ENCODE measurements at regions not wholly inside any gene's neighbourhood (a gene's known extent, or its start where the extent isn't known, plus 50 kb on each side); places are given as distances from the start of the nearest gene placed in this dataset.
A peak's percentile ranks its signal among the peaks of the same experiment; 100 is the strongest.

GRCh38 chr4:96240041-96240440, 400.1 kb downstream of the PDHA2 start:
- DNase-seq: no peak
- no peak overlapping the region for H3K9ac ChIP-seq (ENCODE audit: low read length)
- no peaks in the 10 kb centered on the region for H3K27me3 ChIP-seq (ENCODE audit: insufficient read depth, low read length, poor library complexity)
- H3K4ac ChIP-seq (ENCODE audit: low read depth, low read length): no peak overlapping the region
- H3K79me2 ChIP-seq (ENCODE audit: control insufficient read depth, insufficient read depth, low read length): no peaks in the 10 kb centered on the region
- H3K4me3 ChIP-seq (ENCODE audit: low read length): no peak overlapping the region
- no peak overlapping the region for H4K8ac ChIP-seq (ENCODE audit: low read depth, low read length)
- H4K5ac ChIP-seq (ENCODE audit: low read length): no peak overlapping the region
- H3K18ac ChIP-seq (ENCODE audit: low read length): no peak overlapping the region
- H3K23ac ChIP-seq (ENCODE audit: low read length): no peak overlapping the region
- H2BK15ac ChIP-seq (replicated peaks; ENCODE audit: low read depth): no peak overlapping the region
- no peak overlapping the region for H3K27ac ChIP-seq (ENCODE audit: low read depth, low read length)
- H2BK5ac ChIP-seq (ENCODE audit: low read length): no peak overlapping the region
- H3K4me2 ChIP-seq (ENCODE audit: low read length): no peak overlapping the region
- H3K4me1 ChIP-seq (ENCODE audit: control insufficient read depth, low read depth, low read length): no peaks in the 10 kb centered on the region
- no peak overlapping the region for H3K56ac ChIP-seq (ENCODE audit: low read length)
- no peaks in the 10 kb centered on the region for H3K79me1 ChIP-seq (ENCODE audit: low read length)
- H2BK120ac ChIP-seq (ENCODE audit: low read depth, low read length): no peak overlapping the region
- no peak overlapping the region for H2AK5ac ChIP-seq (ENCODE audit: low read length)
- WGBS (ENCODE audit: extremely low coverage, insufficient coverage, low lambda C conversion rate): no CpG with 5 or more reads among the region's 4 CpGs
- H3K36me3 ChIP-seq (ENCODE audit: control insufficient read depth, insufficient read depth, low read length): no peaks in the 10 kb centered on the region

GRCh38 chr4:96241819-96242218, 401.9 kb downstream of the PDHA2 start:
- H3K23ac ChIP-seq (ENCODE audit: low read length): no peak overlapping the region
- H3K4ac ChIP-seq (ENCODE audit: low read depth, low read length): no peak overlapping the region
- H4K8ac ChIP-seq (ENCODE audit: low read depth, low read length): no peak overlapping the region
- no peaks in the 10 kb centered on the region for H3K79me1 ChIP-seq (ENCODE audit: low read length)
- no peak overlapping the region for H4K5ac ChIP-seq (ENCODE audit: low read length)
- H3K36me3 ChIP-seq (ENCODE audit: control insufficient read depth, insufficient read depth, low read length): no peaks in the 10 kb centered on the region
- H2BK15ac ChIP-seq (replicated peaks; ENCODE audit: low read depth): no peak overlapping the region
- H2BK120ac ChIP-seq (ENCODE audit: low read depth, low read length): no peak overlapping the region
- H3K27me3 ChIP-seq (ENCODE audit: insufficient read depth, low read length, poor library complexity): no peaks in the 10 kb centered on the region
- H3K9ac ChIP-seq (ENCODE audit: low read length): no peak overlapping the region
- no peaks in the 10 kb centered on the region for H3K79me2 ChIP-seq (ENCODE audit: control insufficient read depth, insufficient read depth, low read length)
- no peak overlapping the region for H3K18ac ChIP-seq (ENCODE audit: low read length)
- H2AK5ac ChIP-seq (ENCODE audit: low read length): no peak overlapping the region
- DNase-seq: no peak
- H2BK5ac ChIP-seq (ENCODE audit: low read length): no peak overlapping the region
- H3K27ac ChIP-seq (ENCODE audit: low read depth, low read length): no peak overlapping the region
- no peak overlapping the region for H3K56ac ChIP-seq (ENCODE audit: low read length)
- no peaks in the 10 kb centered on the region for H3K4me1 ChIP-seq (ENCODE audit: control insufficient read depth, low read depth, low read length)
- no peak overlapping the region for H3K4me2 ChIP-seq (ENCODE audit: low read length)
- no peak overlapping the region for H3K4me3 ChIP-seq (ENCODE audit: low read length)

GRCh38 chr4:96247096-96247495, 407.2 kb downstream of the PDHA2 start:
- H3K56ac ChIP-seq (ENCODE audit: low read length): no peak overlapping the region
- H3K27ac ChIP-seq (ENCODE audit: low read depth, low read length): no peak overlapping the region
- no peak overlapping the region for H2AK5ac ChIP-seq (ENCODE audit: low read length)
- H3K4me3 ChIP-seq (ENCODE audit: low read length): no peak overlapping the region
- no peaks in the 10 kb centered on the region for H3K79me2 ChIP-seq (ENCODE audit: control insufficient read depth, insufficient read depth, low read length)
- no peaks in the 10 kb centered on the region for H3K36me3 ChIP-seq (ENCODE audit: control insufficient read depth, insufficient read depth, low read length)
- H3K27me3 ChIP-seq (ENCODE audit: insufficient read depth, low read length, poor library complexity): no peaks in the 10 kb centered on the region
- no peaks in the 10 kb centered on the region for H3K4me1 ChIP-seq (ENCODE audit: control insufficient read depth, low read depth, low read length)
- H2BK120ac ChIP-seq (ENCODE audit: low read depth, low read length): no peak overlapping the region
- no peak overlapping the region for H3K18ac ChIP-seq (ENCODE audit: low read length)
- no peak overlapping the region for H2BK5ac ChIP-seq (ENCODE audit: low read length)
- H3K4ac ChIP-seq (ENCODE audit: low read depth, low read length): no peak overlapping the region
- no peak overlapping the region for H2BK15ac ChIP-seq (replicated peaks; ENCODE audit: low read depth)
- no peak overlapping the region for H3K4me2 ChIP-seq (ENCODE audit: low read length)
- no peak for DNase-seq
- no peaks in the 10 kb centered on the region for H3K79me1 ChIP-seq (ENCODE audit: low read length)
- H4K8ac ChIP-seq (ENCODE audit: low read depth, low read length): no peak overlapping the region
- no peak overlapping the region for H3K23ac ChIP-seq (ENCODE audit: low read length)
- no peak overlapping the region for H3K9ac ChIP-seq (ENCODE audit: low read length)
- no peak overlapping the region for H4K5ac ChIP-seq (ENCODE audit: low read length)

GRCh38 chr4:96248225-96248624, 408.3 kb downstream of the PDHA2 start:
- no CpG with 5 or more reads among the region's 3 CpGs for WGBS (ENCODE audit: extremely low coverage, insufficient coverage, low lambda C conversion rate)
- Histone ChIP-seq H3K79me1 (ENCODE audit: low read length) (no peaks in the 10 kb centered on the region), H2BK120ac (ENCODE audit: low read depth, low read length) (no peak overlapping the region), H3K27ac (ENCODE audit: low read depth, low read length) (no peak overlapping the region), H3K18ac (ENCODE audit: low read length) (no peak overlapping the region), H3K4me2 (ENCODE audit: low read length) (no peak overlapping the region), H2AK5ac (ENCODE audit: low read length) (no peak overlapping the region), H4K8ac (ENCODE audit: low read depth, low read length) (no peak overlapping the region), H3K4ac (ENCODE audit: low read depth, low read length) (no peak overlapping the region), H2BK5ac (ENCODE audit: low read length) (no peak overlapping the region), H3K9ac (ENCODE audit: low read length) (no peak overlapping the region), H3K4me3 (ENCODE audit: low read length) (no peak overlapping the region), H4K5ac (ENCODE audit: low read length) (no peak overlapping the region), H3K27me3 (ENCODE audit: insufficient read depth, low read length, poor library complexity) (no peaks in the 10 kb centered on the region), H3K4me1 (ENCODE audit: control insufficient read depth, low read depth, low read length) (no peaks in the 10 kb centered on the region), H3K79me2 (ENCODE audit: control insufficient read depth, insufficient read depth, low read length) (no peaks in the 10 kb centered on the region), H3K36me3 (ENCODE audit: control insufficient read depth, insufficient read depth, low read length) (no peaks in the 10 kb centered on the region), H2BK15ac (replicated peaks; ENCODE audit: low read depth) (no peak overlapping the region), H3K23ac (ENCODE audit: low read length) (no peak overlapping the region), H3K56ac (ENCODE audit: low read length) (no peak overlapping the region)
- DNase-seq: no peak

- Histone ChIP-seq H3K27me3 (ENCODE audit: insufficient read depth, low read length, poor library complexity) (no peaks in the 10 kb centered on the region), H3K9ac (ENCODE audit: low read length) (no peak overlapping the region), H2BK120ac (ENCODE audit: low read depth, low read length) (no peak overlapping the region), H3K4me2 (ENCODE audit: low read length) (no peak overlapping the region), H4K8ac (ENCODE audit: low read depth, low read length) (no peak overlapping the region), H3K79me1 (ENCODE audit: low read length) (no peaks in the 10 kb centered on the region), H3K18ac (ENCODE audit: low read length) (no peak overlapping the region), H3K56ac (ENCODE audit: low read length) (no peak overlapping the region), H2AK5ac (ENCODE audit: low read length) (no peak overlapping the region), H3K4me1 (ENCODE audit: control insufficient read depth, low read depth, low read length) (no peaks in the 10 kb centered on the region), H3K23ac (ENCODE audit: low read length) (no peak overlapping the region), H2BK15ac (replicated peaks; ENCODE audit: low read depth) (no peak overlapping the region), H2BK5ac (ENCODE audit: low read length) (no peak overlapping the region), H3K4ac (ENCODE audit: low read depth, low read length) (no peak overlapping the region), H3K4me3 (ENCODE audit: low read length) (no peak overlapping the region), H3K36me3 (ENCODE audit: control insufficient read depth, insufficient read depth, low read length) (no peaks in the 10 kb centered on the region), H3K79me2 (ENCODE audit: control insufficient read depth, insufficient read depth, low read length) (no peaks in the 10 kb centered on the region), H3K27ac (ENCODE audit: low read depth, low read length) (no peak overlapping the region), H4K5ac (ENCODE audit: low read length) (no peak overlapping the region)
- no CpG with 5 or more reads among the region's 2 CpGs for WGBS (ENCODE audit: extremely low coverage, insufficient coverage, low lambda C conversion rate)
- peak; percentile 91 for DNase-seq
These were observed 420.3 kb downstream of the PDHA2 start for GRCh38 chr4:96260064-96260682.

GRCh38 chr4:96262057-96262456, 422.2 kb downstream of the PDHA2 start:
- Histone ChIP-seq H3K27me3 (ENCODE audit: insufficient read depth, low read length, poor library complexity) (no peaks in the 10 kb centered on the region), H3K79me1 (ENCODE audit: low read length) (no peaks in the 10 kb centered on the region), H3K36me3 (ENCODE audit: control insufficient read depth, insufficient read depth, low read length) (no peaks in the 10 kb centered on the region), H3K4me1 (ENCODE audit: control insufficient read depth, low read depth, low read length) (no peaks in the 10 kb centered on the region), H4K8ac (ENCODE audit: low read depth, low read length) (no peak overlapping the region), H3K4ac (ENCODE audit: low read depth, low read length) (no peak overlapping the region), H3K18ac (ENCODE audit: low read length) (no peak overlapping the region), H3K4me2 (ENCODE audit: low read length) (no peak overlapping the region), H2BK120ac (ENCODE audit: low read depth, low read length) (no peak overlapping the region), H4K5ac (ENCODE audit: low read length) (no peak overlapping the region), H2BK15ac (replicated peaks; ENCODE audit: low read depth) (no peak overlapping the region), H3K27ac (ENCODE audit: low read depth, low read length) (no peak overlapping the region), H3K23ac (ENCODE audit: low read length) (no peak overlapping the region), H3K4me3 (ENCODE audit: low read length) (no peak overlapping the region), H2BK5ac (ENCODE audit: low read length) (no peak overlapping the region), H3K9ac (ENCODE audit: low read length) (no peak overlapping the region), H3K79me2 (ENCODE audit: control insufficient read depth, insufficient read depth, low read length) (no peaks in the 10 kb centered on the region), H2AK5ac (ENCODE audit: low read length) (no peak overlapping the region), H3K56ac (ENCODE audit: low read length) (no peak overlapping the region)
- WGBS (ENCODE audit: extremely low coverage, insufficient coverage, low lambda C conversion rate): no CpG with 5 or more reads among the region's 5 CpGs
- DNase-seq: no peak
